GM18520 (cell line): ENCODE measurements at regions not wholly inside any gene's neighbourhood (a gene's known extent, or its start where the extent isn't known, plus 50 kb on each side); places are given as distances from the start of the nearest gene placed in this dataset.

ENCODE experiments used
- ATAC-seq: cut with Tn5 transposase; IDR thresholded peaks from one replicate; pipeline ENCODE4 v1.9.1; 2021; ENCODE audit not compliant: unreplicated experiment

DNA sequence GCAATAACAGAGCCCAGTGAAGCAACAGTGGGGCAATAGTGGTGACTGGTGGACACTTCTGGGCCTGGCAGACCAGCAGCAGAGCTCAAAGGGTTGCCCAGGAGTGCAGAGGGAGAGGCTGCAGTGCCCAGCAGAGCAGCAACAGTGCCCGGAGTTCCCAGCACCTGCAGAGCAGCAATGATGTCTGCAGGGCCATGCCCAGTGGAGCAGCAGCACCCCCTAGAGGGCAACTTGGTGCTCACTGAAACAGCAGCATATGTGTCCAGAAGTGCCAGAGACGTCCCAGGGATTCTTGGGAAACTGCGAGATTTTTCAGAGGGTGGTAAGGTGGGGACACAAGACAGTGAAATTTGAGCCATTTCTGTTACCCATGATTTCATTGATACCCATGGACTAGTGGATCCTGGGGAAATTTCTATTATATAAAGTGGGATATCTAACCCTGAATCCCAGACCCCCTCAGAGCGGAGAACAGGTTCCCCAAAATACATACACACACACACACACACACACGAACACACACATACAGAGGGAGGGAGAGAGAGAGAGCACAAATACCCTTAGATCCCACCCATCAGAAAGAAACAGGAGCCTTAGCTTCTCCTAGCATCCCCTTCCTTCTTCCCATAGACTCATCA is 156.9 kb upstream of the GJB5 start:
- ATAC-seq, result no peak

DNA sequence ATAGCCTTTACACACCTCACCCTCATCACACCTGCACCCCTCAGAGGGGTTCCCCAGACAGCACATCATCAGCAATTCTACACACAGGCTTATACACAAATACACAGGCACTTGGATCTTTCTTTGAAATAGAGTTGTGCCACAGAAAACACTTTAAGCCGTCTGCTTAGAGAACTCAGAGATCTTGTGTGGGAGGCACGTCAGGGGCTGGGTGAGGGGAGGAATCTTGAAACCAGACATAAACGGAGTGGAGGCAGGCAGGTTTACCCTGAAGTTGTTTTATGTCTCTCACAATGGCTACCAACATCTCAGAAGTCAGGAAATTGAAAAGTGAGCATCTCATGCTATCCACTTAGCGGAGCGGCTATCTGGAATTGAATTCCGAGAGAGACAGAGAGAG is 151.9 kb upstream of the GJB5 start:
- ATAC-seq, result no peak

DNA sequence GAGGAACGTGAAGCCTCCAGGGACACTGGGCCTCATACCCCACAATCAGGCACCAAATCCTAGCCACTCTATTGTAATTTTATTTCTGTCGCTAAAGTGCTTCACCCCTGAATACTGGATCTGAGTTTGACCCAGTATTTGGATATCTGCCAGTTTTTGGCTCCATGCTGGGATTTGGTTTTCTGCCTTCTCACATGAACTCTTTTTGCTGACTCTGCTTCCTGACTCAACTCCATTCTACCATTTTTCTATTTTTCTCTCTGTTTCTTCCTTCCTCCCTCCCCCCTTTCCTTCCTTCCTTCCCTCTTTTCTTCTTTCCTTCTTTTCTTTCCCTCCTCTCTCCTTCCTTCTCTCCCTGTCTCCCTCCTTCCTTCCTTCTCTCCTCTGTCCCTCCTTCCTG is 151.3 kb upstream of the GJB5 start:
- ATAC-seq, result no peak

DNA sequence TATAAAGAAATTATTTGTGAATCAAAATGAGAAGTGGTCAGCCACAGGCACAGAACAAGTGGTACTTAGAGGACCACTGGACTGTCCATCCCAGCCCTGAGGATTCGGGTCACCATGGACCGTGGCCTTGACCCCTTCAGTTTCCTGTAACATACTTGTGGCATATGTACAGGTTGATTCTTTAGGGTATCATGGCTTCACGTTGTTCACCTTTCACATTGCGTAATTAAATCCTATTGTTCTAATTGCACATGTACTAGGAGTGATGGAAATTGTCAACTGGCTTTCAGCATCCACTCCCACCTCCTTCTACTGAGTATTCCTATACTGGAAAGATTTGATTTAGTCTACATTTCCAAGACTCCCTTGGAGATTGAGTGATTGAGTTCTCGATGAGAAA is 148.3 kb upstream of the GJB5 start:
- no peak for ATAC-seq

DNA sequence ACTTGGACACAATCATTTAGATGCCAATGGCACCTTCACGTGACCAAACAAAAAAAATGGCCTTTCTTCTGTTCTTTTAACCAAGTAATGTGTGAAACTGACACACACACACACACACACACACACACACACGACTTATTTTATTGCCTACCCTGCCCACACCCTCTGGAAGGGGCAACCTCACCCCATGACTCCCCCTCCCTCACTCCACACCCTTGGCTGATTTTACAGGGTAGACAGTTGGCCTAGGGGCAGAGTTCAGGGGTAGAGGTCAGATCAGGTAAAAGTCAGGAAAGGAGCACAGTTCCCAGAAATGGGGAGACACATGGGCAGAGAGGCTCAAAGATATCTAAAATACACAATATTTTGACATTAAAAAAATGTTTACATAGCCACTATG is 144.8 kb upstream of the GJB5 start:
- no peak for ATAC-seq

DNA sequence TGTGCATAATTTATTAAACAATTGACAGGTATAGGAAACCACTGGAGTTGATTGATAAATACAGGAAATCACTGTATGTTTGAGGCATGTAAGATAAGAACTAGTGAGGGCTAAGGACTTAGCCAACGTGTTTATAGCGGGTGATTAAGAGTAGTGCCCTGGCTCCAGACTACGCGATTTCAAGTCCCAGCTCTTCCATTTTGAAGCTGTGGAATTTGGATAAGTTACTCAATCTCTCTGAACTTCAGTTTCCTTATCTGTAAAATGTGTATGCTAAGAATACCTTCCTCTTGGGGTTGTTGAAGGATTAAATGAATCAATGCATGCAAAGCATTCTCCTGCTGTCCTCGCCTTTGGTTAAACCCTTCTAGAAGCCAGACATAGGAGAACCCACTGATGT is 143.3 kb upstream of the GJB5 start:
- no peak for ATAC-seq

DNA sequence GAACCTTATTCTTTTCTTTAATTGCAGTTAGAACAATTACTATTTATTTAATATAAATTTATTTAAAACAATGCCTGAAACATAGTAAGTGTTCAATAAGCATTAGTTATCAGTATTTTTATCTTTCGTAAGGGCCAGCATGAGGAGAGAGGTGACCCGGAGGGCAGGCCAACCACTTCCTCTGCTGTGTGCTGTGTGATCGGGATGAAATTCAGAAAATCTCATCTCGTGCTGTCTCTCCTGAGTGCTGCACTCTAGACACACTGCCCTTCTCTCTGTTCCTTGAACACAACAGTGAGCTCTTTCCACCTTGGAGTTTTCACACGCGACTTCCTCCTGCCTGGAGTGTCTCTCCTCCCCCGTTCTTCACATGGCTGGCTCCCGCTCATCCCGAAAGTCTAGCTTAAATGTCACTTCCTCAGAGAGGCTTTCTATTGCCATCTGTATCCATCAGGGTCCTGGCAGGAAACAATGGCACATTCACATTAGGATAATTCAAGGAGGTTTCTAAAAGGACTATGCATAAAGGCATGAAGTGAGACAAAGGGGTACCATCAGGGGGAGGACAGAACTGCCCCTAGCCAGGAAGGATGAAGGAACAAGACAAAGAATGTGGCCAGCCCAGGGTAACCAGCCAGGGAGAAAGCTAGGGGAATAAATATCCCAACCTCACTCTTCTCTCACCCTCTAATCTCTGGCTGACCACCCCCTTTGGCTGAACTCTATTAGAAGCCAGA is 142.6 kb upstream of the GJB5 start:
- ATAC-seq, result no peak

DNA sequence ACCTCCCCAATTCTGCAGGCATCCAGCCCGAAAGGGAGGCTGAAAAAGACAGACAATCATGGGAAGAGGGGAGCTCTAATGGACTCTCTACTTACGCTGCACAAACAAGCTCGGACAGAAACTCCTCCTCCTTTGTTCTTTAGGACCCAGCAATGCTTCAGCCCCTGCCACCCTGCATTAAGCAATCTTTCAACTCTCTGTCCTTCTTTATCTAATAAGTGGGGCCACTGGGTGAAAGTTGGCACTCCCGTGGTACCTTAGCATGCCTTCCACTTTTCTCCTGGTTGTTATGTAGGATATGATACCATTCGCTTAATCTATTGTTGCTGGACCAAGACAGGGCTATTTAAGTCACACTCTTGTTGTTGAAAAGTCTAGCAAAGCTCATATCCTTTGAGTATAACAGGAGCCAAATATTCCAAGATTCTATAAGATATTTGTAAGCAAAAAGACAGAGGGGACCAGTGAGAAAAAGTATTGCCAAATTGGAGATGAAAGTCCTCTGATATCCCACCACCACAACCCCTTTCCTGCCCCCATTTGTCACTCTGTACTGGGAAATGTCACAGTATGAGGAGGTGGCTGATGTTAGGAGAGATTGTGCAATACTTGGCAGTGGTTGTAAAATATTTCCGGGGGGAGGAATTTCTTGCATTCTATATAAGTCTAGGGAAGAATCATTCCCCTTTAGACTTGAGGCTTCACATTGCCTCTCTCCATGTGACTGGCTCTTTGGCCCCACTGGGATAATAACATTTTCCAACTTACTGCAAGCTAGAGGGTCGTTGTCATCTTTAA is 137.3 kb upstream of the GJB5 start:
- no peak for ATAC-seq

DNA sequence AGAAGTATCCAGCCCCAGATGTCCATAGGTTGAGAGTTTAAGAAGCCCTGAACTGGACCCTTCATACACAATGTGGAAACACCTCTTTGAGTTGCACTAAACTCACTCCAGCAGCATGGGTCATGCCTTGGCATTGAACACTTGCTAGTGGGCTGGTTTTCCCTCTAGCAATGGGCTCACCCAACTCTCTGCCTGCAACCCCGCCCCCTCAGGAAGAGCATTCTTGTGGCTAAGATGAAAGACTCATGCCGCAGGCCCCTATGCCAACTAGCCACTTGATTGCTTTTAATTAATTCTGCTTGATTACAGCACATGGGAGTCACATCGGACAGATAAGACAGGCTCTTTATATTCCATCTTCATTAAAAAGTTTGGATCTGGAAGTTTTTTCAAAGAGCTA is 136.5 kb upstream of the GJB5 start:
- ATAC-seq, result no peak

DNA sequence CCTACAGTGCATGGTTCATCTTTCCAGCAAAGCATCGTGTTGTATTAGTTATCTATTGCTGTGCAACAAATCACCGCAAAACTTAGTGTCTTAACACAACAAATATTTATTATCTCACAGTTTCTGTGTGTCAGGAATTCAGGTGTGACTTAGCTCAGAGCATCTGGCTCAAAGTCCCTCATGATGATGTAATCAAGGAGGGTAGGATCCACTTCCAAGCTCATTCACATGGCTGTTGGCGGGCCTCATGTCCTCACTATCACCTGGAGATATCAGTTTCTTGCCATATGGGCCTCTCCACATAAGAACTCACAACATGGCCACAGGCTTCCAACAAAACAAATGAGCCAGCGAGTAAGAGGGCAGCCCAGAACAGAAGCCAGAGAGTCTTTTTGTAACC is 135.6 kb upstream of the GJB5 start:
- ATAC-seq, result no peak

DNA sequence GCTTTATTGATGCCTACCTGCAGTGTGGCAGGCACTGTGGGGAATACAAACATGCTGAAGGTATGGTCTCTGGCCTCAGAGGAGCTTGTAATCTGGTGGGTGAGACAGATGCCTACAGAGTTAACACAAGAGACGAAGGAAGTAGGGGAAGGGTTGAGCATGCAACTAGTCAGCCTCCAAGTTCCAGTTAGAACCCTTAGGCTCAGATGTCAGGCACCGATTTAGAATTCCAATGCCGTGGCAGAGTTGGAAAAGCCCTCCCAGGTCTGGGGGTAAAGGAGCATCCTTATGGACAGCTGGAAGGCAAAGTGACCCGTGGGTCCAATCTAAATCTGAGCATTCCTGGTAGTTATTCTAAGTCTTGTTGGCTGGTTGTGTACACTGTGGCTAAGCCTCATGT is 132.9 kb upstream of the GJB5 start:
- no peak for ATAC-seq

DNA sequence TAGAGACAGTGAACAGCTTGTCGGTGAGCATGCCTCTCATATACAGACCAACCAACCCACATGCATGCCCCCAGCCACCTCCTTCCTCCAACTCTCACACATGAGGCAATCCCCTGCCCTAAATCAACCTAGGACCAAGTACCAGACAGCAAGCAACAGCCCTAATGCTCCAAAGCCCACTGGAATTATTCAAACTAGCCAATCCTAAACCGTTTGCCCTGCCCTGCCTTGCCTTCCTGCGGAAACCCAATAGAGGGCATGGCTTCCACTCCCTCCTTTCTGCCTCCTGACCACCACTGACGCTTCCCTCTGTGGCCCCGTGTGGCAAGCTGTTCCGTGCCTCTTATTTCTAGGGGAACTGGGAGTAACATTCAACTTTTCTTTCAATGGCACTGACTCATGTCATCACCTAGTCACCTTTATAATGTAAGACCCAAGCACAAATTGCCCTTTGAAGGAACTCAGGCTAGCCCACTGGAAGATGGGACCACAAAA is 129.3 kb upstream of the GJB5 start:
- no peak for ATAC-seq

DNA sequence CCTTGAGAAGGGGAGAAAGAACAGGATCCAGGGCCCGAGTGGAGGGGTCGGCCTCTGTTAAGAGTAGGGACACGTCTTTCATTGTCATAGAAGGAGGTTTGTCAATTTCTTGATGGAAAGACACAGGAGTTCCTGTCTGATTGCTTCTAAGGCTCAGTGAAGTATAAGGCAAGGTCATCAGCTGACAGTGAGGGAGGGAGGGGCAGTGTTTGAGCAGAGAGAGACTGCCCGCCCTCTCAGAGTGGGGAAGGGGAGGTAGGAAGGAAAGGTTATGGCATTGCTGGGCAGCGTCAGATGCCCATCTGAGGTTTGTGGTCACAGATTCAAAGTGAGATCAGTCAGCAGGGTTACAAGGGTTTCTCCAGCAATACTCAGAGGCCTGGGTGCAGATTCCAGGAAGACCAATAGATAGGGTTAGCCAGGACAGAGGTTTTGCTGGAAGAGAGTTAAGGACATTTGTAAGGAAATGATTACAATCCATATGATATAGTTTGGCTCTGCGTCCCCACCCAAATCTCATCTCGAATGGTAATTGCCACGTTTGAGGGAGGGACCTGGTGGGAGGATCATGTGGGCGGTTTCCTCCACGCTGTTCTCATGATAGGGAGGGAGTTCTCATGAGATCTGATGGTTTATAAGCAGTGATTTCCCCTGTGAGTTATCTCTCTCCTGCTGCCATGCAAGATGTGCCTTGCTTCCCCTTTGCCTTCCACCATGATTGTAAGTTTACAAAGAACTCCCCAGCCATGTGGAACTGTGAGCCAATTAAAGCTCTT is 127.2 kb upstream of the GJB5 start:
- no peak for ATAC-seq

DNA sequence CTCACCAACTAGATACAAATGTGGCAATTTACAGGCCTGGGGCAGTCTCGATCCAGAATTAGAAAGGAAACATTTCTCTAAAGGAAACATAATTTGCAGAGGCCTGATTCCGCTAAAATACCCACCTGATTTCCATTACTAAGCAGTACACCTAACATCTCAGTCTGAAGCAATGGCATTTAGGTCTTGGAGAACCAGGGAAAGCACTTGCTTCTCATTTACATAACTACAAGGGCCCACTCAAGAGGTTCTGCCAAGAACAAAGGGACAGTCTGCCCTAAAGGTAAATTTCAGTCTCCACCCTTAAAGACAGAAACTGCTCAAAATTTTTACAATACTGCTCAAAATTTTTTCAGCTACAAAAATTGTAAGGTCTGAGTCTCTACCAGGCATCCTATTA is 123.7 kb upstream of the GJB5 start:
- ATAC-seq, result no peak

DNA sequence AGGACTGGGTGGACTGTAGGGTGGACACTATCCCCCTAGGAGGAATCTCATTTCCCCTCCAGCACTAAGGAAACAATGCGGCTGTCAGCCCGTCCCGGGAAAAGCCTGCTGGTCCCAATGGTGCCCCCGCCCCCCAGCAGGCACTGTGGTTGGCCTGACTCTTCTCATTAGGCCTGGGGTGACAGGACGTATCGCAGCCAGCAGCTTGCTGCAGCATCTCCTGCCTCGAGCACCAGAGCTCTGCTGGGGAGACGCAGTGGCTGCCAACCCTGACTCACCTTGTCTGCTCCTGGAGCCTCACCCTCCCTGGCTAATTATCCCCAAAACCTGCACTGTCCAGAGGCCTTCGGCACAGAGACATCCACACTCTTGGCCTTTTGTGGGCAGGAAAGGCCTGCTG is 115.1 kb upstream of the GJB5 start:
- ATAC-seq, result no peak

DNA sequence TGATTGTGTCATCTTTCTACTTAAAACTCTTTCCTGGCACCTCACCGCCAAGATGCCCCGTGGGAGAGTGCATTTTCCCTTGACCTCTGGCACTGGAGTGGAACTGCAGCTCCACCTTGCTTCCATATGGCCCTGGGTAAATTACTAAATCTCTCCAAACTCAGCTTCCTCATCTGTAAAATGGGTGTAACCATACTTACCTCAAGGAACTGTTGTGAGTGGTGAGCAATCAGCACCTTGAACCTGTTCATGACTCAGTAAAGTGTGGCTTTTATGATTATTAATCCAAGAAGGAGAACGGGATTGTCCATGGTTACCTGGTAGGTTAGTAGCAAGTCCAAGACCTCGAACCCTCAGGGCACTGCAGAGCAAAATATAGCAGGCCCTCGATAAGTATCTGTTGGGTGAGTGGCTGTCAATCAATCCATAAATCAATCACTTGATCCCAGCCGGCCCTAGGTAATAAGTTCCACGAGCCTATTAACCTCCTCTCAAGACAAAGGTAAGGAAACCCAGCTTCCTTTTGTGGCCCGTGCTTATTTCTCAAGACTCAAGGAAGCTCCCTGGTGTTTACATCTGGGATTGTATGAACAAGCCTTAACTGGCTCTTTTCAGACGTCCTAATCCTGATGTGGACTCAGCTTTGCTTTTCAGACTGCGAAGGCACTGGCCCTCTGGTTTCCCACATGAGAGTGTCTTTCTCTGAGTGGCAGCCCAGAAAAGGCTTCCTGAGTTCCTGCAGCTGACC is 114.0 kb upstream of the GJB5 start:
- ATAC-seq, result no peak

DNA sequence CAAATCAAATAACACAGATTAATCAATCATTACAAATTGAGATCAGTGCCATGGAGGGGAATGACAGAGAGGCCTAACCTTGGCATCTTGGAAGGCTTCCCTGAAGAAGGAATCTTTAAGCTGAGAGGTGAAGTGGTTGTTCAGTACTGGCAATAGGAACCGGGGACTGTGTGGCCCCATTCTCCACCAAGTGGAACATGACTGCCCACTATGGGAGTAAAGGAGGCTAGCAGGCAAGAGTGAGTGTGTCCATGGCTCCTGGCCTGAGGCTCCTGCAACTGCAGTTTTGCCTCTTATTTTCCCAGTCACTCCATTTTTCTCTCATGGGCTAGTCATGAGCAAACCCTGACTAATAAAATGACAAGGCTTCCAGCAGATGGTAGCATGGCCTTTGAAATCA is 112.2 kb upstream of the GJB5 start:
- no peak for ATAC-seq

DNA sequence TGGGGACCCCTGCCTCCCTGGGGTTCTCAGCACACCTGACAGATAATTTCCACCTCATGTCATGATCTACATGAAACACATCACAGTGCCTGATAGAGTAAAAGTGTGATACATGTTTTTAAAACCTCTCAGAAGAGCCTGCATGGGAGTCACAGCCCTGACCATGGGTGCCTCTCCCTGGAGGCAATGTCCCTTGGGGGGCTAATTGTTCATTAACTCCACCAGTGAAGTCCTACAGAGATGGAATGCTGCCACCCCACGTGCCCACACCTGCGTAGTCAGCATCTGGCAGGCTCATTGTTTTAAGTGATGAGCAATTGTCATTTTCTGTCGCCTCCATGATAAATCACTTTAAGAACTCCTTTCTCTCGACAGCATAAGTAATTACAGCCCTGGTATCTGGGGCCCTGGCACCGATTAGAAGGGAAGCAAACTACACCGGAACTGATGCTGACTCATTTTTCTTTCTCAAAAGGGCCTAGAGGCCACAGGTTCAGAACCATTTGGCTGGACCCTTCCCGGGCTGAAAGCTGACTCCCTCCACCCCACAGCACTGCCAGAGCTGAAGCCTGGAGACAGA is 109.6 kb upstream of the GJB5 start:
- ATAC-seq, result no peak

DNA sequence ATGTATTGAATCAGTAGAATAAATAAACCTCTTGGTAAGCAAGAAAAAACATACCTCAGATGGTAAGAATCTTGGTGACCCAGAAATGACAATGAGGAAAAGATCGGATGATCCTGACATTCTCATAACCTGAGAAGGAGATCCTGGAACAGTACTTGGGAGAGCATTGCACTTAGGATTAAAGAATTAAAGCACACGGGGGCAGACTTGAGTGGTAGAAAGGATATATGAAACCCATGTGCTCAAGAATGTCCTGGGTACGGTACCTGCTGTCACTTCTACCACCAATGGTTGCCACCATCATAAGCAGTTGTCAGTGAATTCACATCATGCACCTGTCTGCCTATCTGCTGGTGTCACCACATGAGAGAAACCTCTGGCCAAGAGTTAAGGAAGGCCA is 108.9 kb upstream of the GJB5 start:
- no peak for ATAC-seq

DNA sequence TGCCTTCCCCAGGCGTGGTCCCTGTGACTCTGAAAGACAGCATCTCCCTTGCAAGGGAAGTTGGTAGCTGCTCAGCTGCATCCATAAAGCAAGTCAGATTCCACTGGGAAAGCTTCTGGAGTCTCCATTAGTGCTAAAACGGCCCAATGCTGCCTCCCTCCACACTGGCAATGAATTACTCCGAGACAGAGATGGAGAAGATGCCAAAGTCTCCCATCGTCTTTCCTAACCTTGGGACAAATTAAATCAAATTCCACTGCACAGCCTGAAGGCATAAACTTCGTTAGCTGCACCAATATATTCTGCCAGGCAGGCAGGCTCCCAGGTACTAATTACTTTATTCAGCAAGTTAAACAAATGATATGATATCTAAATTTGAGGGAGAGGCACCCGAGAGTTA is 106.3 kb upstream of the GJB5 start:
- ATAC-seq, result no peak
